Keratinocyte (primary cell): ENCODE measurements at regions not wholly inside any gene's neighbourhood (a gene's known extent, or its start where the extent isn't known, plus 50 kb on each side); places are given as distances from the start of the nearest gene placed in this dataset.

Experiments used
- DNase-seq: peaks from one replicate; pipeline ENCODE4 v3.0.0-alpha.2; 2011; ENCODE audit warnings: low read depth, missing footprints, low spot score
- FAIRE-seq: peaks from 2 replicates; lab custom pipeline; 2011; peaks lifted over from hg19 to GRCh38; lab: Jason Lieb, UNC
- H2AFZ ChIP-seq: 2 replicates; pipeline ENCODE4 v1.6.0; 2012; ENCODE audit warnings: low read length, control low read depth, inconsistent platforms; ENCODE audit not compliant: control insufficient read depth
- H3K27ac ChIP-seq: 2 replicates; pipeline ENCODE4 v1.5.1; 2011; ENCODE audit warnings: low read length; ENCODE audit not compliant: control insufficient read depth, insufficient read depth
- H3K27me3 ChIP-seq: 3 replicates; pipeline ENCODE4 v1.6.0; 2011; ENCODE audit warnings: low read length; ENCODE audit not compliant: control insufficient read depth, insufficient read depth; ENCODE audit errors: extremely low read depth
- H3K36me3 ChIP-seq, 2 experiments: 2 replicates in 1 of 2; 3 replicates in 1 of 2; pipeline ENCODE4 v1.5.1; 2011; ENCODE audit warnings: low read length in 2 of 2, mild to moderate bottlenecking in 1 of 2; ENCODE audit not compliant: control insufficient read depth in 2 of 2, insufficient read depth in 2 of 2; ENCODE audit errors: extremely low read depth in 1 of 2
- H3K4me1 ChIP-seq: 3 replicates; pipeline ENCODE4 v1.5.1; 2011; ENCODE audit warnings: low read length; ENCODE audit not compliant: control insufficient read depth, insufficient read depth; ENCODE audit errors: extremely low read depth
- H3K4me2 ChIP-seq: 3 replicates; pipeline ENCODE4 v1.6.0; 2011; ENCODE audit warnings: low read depth, low read length; ENCODE audit not compliant: control insufficient read depth, insufficient read depth; ENCODE audit errors: extremely low read depth
- H3K4me3 ChIP-seq, 3 experiments: fragments of 200-600 bp in 1 of 3; sonication (generic) in 1 of 3; 2 replicates in 2 of 3; 3 replicates in 1 of 3; pipeline ENCODE4 v1.5.1; 2011 to 2016; ENCODE audit warnings: low read length in 3 of 3, mild to moderate bottlenecking in 3 of 3, control low read depth in 2 of 3, inconsistent platforms in 1 of 3, low read depth in 1 of 3, mixed read lengths in 1 of 3, mixed run types in 1 of 3, moderate library complexity in 1 of 3; ENCODE audit not compliant: control insufficient read depth in 2 of 3, insufficient read depth in 2 of 3; ENCODE audit errors: extremely low read depth in 1 of 3
- H3K79me2 ChIP-seq: 2 replicates; pipeline ENCODE4 v1.6.0; 2012; ENCODE audit warnings: low read length; ENCODE audit not compliant: control insufficient read depth, insufficient read depth
- H3K9ac ChIP-seq: 3 replicates; pipeline ENCODE4 v1.6.0; 2011; ENCODE audit warnings: low read length; ENCODE audit not compliant: control insufficient read depth, insufficient read depth; ENCODE audit errors: extremely low read depth
- H3K9me1 ChIP-seq: 3 replicates; pipeline ENCODE4 v1.6.0; 2011; ENCODE audit warnings: low read length; ENCODE audit not compliant: control insufficient read depth, insufficient read depth; ENCODE audit errors: extremely low read depth
- H3K9me3 ChIP-seq: 2 replicates; pipeline ENCODE4 v1.5.1; 2012; ENCODE audit warnings: low read depth, low read length; ENCODE audit not compliant: control insufficient read depth
- H4K20me1 ChIP-seq: 3 replicates; pipeline ENCODE4 v1.6.0; 2011; ENCODE audit warnings: low read length; ENCODE audit not compliant: control insufficient read depth, insufficient read depth; ENCODE audit errors: extremely low read depth
- CTCF ChIP-seq, 3 experiments: IDR thresholded peaks in 1 of 3; conservative IDR thresholded peaks in 1 of 3; optimal IDR thresholded peaks in 1 of 3; 2 replicates in 2 of 3; 3 replicates in 1 of 3; pipeline versions ENCODE3 to v1.5.1; 2011; ENCODE audit warnings: low read length in 3 of 3, mild to moderate bottlenecking in 3 of 3, moderate library complexity in 2 of 3, control low read depth in 1 of 3, inconsistent platforms in 1 of 3; ENCODE audit not compliant: insufficient read depth in 2 of 3; ENCODE audit errors: extremely low read depth in 1 of 3
- EZH2 ChIP-seq: IDR thresholded peaks from one replicate; pipeline ENCODE4 v1.6.1; 2012; ENCODE audit warnings: inconsistent platforms, mild to moderate bottlenecking, low read length, moderate library complexity
- dilution Hi-C: fragments of 300-500 bp; cut with MboI; formaldehyde crosslinking; loops from one replicate; pipeline ENCODE4 v1.7.0; 2020; ENCODE audit warnings: low sequenced_read_pairs; ENCODE audit not compliant: extremely low pct_ligation_motif_present

GRCh38 chr6:125446011-125446410, 144.2 kb upstream of the HDDC2 start:
- TF ChIP-seq EZH2: no peak
- no peak for TF ChIP-seq CTCF (optimal IDR thresholded peaks at IDR 0.05 in 1 of 3, IDR thresholded peaks at IDR 0.05 in 1 of 3, conservative IDR thresholded peaks at IDR 0.05 in 1 of 3; ENCODE audit: extremely low read depth in 1 of 3, insufficient read depth in 2 of 3, low read length in 3 of 3)
- Histone ChIP-seq H2AFZ (no peak overlapping the region), H3K27me3 (no peaks in the 10 kb centered on the region), H3K9me1 (no peaks in the 10 kb centered on the region), H3K9ac (no peak overlapping the region), H3K36me3 (no peaks in the 10 kb centered on the region), H3K4me3 (no peak overlapping the region), H4K20me1 (peaks cover 3% of the 10 kb centered on the region), H3K27ac (no peak overlapping the region), H3K4me2 (no peak overlapping the region), H3K4me1 (no peaks in the 10 kb centered on the region), H3K79me2 (no peaks in the 10 kb centered on the region), H3K9me3 (no peaks in the 10 kb centered on the region)
- dilution Hi-C loops: no loop called here
- FAIRE-seq: no peak
- no peak for DNase-seq

GRCh38 chr6:125451750-125452149, 150.0 kb upstream of the HDDC2 start:
- Histone ChIP-seq H3K9me1 (no peaks in the 10 kb centered on the region), H3K36me3 (no peaks in the 10 kb centered on the region), H3K4me1 (no peaks in the 10 kb centered on the region), H3K27me3 (no peaks in the 10 kb centered on the region), H3K4me3 (no peak overlapping the region), H3K9ac (no peak overlapping the region), H3K4me2 (no peak overlapping the region), H3K79me2 (no peaks in the 10 kb centered on the region), H3K9me3 (peaks cover 4% of the 10 kb centered on the region), H2AFZ (no peak overlapping the region), H4K20me1 (peaks cover 3% of the 10 kb centered on the region), H3K27ac (no peak overlapping the region)
- no peak for TF ChIP-seq CTCF (optimal IDR thresholded peaks at IDR 0.05 in 1 of 3, IDR thresholded peaks at IDR 0.05 in 1 of 3, conservative IDR thresholded peaks at IDR 0.05 in 1 of 3; ENCODE audit: extremely low read depth in 1 of 3, insufficient read depth in 2 of 3, low read length in 3 of 3)
- TF ChIP-seq EZH2: no peak
- dilution Hi-C loops: no loop called here
- no peak for FAIRE-seq
- no peak for DNase-seq
